Fibroblast of skin of left biceps (primary cell): ENCODE measurements at regions not wholly inside any gene's neighbourhood (a gene's known extent, or its start where the extent isn't known, plus 50 kb on each side); places are given as distances from the start of the nearest gene placed in this dataset.
"Not testable (repeated sequence)": the region's sequence is repeated elsewhere in the genome, so short reads cannot be mapped to it uniquely, and the experiment has no call there.

Experiments
- DNase-seq, 2 experiments: peaks; one replicate each; pipeline ENCODE4 v3.0.0-alpha.2; 2013; ENCODE audit warnings: low read depth in 2 of 2

DNA sequence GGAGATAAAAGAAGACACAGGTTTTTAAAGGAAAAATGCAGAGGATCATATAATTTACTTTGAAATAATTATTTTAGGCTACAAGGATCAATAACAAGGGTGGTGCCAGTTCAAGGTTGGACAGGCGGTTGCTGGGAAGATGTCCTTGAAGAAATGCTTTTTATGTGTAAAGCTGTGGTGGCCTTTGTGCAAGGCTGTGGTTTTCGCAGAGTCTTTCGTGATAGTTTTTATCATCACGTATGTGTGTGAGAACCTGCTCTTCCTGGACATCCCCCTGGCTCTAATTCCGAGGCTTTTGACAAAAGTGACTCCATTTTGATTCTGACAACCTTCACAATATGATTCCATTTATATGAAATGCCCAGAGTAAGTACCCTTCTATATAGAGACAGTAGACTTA is 85.8 kb upstream of the COG2 start:
- DNase-seq: no peak

DNA sequence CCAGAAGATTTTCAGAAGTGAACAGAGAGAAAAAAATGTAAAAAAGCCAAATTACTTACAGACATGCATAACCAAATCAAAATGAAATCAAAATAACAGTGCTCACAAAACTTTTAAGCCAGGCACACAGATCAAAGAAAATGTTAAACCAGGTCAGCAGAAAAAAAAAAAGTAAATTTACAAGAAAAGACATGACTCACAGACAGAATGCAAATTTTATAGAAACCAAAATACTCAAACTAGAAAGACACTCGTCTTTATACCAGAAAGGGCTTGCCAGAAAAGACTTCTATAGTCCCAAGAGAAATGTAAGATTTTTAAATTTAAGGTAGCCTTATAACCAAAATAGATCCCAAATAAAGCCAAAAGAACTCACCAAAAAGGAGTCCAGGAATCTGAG is 86.5 kb upstream of the COG2 start:
- DNase-seq: no peak

DNA sequence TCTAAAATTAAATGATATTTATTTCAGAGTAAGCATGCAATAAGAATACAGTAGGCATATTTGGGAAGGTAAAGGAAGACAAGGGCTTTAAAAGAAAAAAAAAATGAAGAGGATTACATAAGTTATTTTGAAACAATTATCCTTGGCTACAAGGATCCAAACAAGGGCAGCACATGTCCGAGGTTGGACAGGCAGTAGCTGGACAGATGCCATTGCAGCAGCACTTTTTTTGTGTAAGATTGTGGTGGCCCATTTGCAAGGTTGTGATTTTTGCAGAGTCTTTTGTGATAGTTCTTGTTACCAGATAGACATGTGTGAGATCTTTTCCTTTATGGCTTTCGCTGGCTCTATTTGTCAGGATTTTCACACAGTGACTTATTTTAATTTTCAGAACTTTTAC is 89.4 kb upstream of the COG2 start:
- no peak for DNase-seq

DNA sequence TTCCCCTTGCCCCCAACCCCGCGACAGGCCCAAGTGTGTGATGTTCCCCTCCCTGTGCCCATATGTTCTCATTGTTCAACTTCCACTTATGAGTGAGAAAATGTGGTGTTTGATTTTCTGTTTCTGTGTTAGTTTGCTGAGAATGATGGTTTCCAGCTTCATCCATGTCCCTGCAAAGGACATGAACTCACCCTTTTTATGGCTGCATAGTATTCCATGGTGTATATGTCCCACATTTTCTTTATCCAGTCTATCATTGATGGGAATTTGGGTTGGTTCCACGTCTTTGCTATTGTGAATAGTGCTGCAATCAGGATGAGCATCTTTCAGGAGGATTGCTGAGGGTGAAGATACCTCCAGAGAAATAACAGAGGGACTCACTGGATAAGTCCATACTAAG is 91.3 kb upstream of the COG2 start:
- not testable (repeated sequence) for DNase-seq

DNA sequence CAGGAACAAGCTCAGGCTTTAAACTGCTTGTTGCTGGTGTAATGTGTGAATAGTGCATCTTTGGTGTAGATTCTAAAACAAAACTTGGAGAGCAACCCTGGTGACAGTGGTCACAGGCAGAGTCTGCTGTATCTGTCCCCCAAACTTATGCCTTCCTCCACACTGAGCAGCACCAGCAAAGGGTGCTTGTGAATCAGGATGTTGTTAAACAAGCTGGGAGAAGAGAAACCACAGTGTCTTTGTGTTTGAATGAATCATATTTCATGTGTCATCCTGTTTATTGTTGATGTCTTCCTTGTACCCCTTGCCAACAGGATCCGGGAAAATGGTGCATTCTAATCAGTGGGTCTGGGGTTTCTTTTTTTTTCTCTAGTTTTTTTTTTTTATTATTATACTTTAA is 91.9 kb upstream of the COG2 start:
- no peak for DNase-seq

DNA sequence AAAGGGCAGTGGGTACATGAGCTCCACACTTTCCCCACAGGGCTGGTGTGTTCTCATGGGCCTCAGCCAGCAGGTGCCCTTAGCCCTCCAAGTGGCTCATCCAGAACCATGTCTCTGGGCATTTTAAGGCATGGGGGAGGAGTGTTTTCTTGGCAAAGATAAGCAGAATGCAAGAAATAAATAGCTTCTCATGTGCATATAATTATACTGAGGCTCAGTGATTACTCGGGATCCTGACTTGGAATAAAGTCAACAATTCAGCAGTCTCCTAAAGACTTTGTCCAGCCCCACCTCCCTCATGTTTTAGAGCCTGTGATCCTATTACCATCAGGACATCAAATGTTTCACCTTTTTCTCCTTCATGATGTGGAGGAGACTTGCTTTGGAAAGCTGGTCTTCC is 92.7 kb upstream of the COG2 start:
- DNase-seq: no peak

DNA sequence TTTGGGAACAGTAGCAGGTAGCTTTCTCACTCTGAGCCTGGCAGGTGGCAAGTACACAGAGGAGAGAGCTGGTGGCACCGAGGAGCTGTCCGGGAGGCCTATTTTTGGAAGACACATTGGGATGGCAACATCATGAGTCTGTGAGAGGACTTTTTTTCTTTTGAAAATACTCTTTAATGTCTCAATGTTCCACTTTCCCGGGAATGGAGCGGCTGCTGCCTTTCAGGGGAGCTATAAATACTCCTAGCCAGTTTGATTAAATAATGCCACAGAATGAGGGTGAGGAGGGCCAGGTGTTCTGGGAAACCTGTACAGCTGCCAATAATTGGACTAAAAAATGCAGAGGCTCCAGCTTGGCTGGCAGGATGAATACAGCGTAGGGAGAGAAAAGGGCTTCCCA is 93.3 kb upstream of the COG2 start:
- no peak for DNase-seq

DNA sequence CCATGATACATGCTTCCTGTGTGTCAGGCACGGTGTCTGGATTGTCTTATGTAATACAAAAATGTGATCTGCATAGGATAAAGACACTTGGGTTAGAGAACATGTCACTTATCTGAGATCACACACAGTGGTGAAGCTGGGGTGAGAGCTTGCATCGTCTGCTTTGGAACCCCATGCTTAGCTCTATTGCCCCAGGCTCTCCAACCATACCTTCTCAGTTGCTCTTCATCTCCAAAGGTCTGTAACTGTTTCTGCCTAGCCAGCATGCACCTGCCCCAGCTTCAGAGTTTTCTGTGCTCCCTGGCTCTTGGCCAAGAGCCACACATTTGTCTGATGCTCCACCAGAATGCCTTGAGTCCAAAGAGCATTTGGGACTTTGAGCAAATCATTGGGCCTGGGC is 93.9 kb upstream of the COG2 start:
- no peak for DNase-seq

DNA sequence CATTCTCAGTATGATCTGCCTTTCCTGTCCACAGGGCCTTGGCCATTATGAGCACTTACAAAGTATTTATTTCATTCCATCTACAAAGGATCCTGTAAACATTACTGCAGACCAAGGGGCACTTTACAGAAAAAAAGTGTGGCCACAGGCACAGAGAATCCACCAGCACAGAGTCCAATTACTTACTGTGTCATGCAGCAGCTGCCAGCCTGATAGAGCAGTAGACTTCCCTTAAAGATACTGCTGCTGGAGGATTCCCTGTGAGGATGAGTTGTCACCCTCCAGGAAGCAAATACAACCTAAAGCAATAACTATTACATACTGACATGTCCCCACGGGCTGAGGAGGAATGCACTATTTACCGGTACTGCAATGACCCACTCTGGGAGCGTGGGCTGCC is 97.1 kb upstream of the COG2 start:
- DNase-seq: no peak

DNA sequence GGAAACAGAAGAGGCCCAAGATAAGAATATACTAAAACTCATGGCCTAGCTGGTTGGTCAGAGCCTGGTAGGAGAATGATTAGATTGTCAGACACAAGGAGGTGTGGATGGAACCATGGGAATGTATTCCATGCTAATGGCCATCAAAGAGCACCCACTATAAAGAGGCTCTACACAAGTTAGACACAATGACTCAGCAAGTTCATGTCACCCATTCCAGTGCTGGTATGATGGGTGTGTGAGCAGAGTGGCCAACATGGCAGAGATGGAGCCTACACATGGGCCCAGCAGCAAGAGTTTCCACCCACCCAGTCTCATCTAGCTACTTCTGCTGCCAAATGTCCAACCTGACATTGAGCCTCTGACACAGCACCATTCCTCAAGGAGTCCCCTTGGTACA is 97.5 kb upstream of the COG2 start:
- DNase-seq: no peak

DNA sequence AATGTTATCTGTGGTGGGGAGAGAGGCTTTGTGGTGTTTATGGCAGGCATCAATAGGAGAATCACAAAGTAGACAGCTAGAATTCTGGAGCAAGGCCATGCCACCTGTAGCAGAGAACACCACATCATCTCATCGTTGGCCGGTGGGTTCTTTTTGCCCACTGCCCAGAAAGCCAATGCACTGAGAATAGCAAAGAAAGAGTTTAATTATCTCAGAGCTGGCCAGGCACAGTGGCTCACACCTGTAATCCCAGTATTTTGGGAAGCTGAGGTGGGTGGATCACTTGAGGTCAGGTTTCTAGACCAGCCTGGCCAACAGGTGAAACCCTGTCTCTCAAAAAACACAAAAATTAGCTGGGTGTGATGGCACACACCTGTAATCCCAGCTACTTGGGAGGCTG is 99.2 kb upstream of the COG2 start:
- no peak for DNase-seq

DNA sequence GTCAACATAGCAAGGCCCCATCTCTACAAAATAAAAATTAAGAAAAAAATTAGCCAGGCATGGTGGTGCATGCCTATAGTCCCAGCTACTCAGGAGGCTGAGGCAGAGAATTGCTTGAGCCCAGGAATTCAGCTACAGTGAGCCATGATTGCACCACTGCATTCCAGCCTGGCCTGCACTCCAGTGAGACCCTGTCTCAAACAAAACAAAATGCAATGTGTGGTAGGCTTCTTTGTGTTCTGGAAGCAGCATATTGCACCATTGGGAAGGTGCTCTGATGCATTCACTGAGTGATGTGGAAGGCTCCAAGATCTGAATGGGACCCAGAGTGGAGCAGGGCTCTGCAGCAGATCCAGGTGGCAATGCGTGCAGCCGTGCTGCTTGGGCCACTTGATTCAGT is 99.6 kb upstream of the COG2 start:
- no peak for DNase-seq

DNA sequence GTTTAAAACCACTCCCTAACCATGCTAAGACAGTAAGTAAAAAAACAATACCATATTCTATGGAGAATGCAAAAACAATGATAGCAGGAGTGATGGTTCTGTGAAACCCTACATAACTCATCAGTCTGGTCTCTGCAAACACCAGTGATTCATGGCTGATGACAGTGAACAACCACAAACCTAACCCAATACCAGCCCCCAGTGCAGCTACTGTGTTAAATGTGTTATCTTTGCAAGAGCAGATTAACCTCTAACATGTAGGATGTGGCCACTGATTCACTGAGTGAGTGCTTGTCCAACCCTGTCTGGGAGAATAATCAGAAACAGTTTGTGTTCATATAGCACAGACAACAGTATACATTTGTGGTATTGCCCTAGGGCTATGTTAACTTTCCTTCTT is 100.2 kb upstream of the COG2 start:
- DNase-seq: peak; percentile 13 to 14

DNA sequence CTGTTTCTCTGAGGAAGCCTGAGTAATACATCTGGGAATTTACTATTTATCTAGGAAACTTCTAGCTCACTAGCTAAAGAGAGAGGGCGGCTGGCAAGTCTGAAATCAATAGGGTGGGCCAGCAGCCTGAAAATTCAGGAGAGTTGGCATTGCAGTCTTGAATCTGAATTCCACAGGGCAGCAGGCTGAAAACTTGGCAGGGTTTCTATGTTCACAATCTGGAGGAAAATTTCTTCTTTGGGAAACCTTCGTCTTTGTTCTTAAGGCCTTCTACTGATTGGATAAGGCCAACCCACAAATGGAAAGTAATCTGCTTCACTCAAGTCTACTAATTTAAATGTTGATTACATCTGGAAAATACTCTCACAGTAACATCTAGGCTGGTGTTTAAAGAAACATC is 101.0 kb upstream of the COG2 start:
- no peak for DNase-seq

DNA sequence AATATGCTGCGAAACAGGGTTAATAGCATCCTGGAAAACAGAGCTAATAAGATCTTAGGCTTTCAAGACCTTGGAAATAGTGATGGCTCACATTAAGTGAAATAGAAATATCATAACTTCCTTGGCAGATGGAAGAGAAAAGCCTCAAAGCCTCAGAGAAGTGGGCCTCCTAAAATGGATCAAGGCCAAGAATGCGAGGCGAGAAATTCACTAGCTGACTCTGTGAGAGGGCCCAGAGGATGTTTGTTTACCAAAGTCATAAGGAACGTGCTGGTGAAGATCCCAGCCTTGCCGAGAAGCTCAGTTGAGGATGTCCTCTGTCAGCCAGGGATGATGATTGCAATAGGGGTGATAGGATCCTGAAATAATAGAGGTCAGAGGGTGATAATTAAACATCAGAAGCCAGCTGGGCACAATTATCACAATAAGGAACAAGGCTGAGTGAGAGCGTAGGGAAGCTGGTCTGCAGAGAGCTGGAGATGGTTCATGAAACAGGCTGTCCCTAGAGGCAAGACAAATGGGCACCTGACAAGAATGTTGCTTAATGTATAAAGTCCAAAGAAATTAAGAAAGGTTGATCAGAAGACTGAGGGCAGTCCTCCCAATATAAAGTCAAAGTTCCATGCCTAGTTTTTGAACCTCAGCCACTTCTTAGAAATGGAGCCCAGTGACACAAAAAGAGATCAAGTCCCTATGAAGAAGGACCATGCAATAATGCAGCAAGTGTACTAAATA is 101.7 kb upstream of the COG2 start:
- no peak for DNase-seq

DNA sequence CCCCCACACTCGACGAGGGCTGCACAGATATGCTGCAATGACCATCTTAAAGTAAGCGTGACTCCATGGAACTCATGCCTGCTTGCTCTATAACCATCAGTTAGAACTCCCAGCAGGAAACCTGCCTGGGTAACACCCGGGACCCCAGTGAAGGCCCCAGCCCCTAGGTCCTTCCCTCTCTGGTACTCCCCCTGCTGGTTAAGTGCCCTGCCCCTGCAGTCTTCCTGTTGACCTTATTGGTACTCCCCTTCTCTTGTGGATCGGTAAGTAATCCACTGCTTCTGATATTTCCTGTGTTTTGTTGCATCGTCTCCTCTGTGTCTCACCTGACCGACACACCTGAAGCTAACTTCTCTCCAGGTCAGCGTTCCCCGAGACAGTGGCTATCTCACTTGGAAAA is 104.8 kb upstream of the COG2 start:
- no peak for DNase-seq

DNA sequence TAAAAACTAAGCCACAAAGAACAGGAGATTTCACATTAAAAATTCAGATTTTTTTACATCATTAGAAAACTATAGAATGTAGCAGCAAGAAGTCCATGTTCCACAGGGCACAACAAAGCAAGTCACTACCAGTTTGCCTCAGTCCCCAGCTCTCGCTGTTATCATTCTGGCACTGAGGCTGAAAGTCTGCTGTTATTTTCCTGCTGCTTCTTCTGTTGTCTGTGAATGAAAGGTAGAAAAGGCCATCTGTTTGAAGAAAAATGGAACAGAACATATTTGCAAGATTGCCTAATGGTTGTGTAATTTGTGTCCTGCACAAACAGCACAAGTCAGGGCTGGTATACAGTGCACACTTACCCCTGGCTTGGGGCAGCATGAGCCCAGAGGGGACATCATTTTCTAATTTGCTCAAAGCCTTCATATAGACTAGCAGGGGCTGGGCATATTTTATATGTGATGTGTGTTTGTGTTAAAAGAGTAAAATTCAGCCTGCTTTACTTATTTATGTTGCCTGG is 105.6 kb upstream of the COG2 start:
- DNase-seq: no peak

DNA sequence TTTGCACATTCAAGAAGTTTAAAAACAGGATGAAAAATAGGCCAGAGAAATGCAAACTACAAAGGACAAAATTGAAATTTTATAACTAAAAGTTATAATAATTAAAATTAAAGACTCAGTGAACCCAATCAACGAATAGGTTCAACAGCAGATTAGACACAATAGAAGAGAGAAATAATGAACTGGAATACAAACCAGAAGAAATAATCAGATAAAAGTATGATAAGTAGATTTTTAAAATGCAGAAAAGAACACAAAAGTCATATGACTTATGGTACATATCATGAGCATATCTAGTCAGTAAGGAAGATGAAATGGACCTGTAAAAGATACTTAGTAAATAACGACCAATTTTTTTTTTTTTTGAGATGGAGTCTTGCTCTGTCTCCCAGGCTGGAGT is 108.1 kb upstream of the COG2 start:
- DNase-seq: no peak

DNA sequence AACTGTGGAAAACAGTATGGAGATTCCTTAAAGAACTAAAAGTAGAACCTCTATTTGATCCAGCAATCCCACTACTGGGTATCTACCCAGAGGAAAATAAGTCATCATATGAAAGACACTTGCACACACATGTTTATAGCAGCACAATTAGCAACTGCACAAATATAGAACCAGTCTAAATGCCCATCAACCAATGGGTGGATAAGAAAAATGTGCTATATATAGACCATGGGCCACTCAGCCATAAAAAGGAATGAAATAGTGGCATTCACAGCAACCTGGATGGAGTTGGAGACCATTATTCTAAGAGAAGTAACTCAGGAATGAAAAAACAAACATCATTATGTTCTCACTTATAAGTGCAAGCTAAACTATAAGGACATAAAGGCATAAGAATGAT is 105.0 kb upstream of the PGBD5 start:
- no peak for DNase-seq

DNA sequence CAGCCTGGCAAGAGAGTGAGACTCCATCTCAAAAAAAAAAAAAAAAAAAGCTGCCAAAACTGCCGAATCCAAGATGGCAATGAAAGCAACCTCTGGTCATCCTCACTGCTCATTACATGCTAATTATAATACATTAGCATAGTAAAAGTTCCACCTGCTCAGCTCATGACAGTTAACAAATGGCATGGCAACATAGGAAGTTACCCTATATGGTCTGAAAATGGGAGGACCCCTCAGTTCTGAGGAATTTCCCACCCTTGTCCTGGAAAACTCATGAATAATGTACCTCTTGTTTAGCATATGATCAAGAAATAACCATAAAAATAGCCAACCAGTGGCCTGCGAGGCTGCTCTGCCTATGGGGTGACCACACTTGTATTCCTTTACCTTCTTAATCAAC is 93.1 kb upstream of the PGBD5 start:
- DNase-seq: no peak

DNA sequence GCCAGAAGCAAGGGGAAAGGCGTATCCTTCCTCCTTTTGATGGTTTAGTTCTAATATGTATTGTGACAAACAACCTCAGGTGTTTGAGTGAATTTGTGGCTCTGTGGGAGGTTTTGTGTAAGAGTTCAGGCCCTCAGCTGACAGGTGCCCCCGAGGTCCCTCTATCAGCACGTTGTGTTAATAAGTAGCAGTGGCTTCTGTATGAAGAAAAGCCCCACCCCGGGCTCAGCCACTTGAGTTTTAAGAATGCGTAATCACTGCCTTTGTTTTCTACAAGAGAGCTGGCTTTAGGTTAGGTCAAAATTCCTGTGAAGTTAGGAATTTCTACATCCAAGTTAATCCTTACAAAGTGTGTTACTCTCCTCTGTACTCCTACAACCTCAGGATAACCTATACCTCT is 92.4 kb upstream of the PGBD5 start:
- no peak for DNase-seq

DNA sequence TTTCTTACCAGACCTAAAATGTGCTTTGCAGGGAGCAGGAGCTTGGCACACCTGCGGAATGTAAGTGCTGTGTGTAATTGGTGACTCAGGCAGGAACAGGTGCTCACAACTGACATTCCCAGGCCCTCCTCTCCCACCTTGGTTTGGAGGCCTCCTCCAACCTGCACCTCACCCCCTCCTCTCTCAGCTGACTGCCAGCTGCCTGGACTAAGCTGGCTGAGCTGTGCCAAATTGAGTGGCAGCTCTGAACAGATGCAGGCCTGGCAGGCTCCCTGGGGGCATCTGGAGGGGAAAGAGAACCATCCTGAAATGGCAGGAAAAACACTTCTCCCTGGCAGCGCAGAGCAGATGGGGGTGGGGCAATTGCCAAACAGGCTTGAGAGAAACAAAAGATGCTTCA is 91.7 kb upstream of the PGBD5 start:
- no peak for DNase-seq

DNA sequence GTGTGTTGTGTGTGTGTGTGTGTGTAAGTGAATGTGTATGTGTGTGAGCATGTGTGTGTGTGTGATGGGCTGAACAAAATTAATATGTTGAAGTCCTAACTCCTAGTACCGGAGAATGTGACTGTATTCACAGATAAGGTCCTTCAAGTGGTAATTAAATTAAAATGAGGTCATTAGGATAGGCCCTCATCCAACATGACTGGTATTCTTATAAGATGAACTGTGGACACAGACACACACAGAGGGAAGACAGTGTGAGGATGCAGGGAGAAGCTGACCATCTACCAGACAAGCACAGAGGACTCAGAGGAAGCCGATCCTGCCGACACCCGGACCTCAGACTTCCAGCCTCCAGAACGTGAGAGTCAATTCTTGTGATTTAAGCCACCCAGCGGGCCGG is 91.2 kb upstream of the PGBD5 start:
- DNase-seq: no peak

DNA sequence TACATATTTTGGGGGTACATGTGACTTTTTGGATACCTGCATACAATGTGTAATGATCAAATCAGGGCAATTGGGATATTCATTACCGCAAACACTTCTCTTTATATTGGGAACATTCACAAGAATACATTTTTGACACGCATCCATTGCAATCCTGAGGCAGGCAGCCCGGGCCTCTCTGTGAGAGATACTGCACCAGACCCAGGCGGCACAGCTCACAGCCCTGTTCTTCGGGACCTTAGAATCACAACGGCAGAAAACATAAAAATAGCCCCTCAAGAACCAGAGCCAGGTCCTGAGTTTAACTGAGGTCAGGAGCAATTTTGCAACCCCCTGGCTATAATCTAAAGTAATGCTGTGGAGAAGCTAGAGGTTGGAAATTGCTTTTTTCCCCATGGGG is 90.8 kb upstream of the PGBD5 start:
- DNase-seq: no peak
